Sigmoid colon (tissue), 4 donors: ENCODE measurements at regions not wholly inside any gene's neighbourhood (a gene's known extent, or its start where the extent isn't known, plus 50 kb on each side); places are given as distances from the start of the nearest gene placed in this dataset.

ENCODE experiments used
- CTCF ChIP-seq, 4 experiments: fragments of 450-650 bp in 3 of 4; fragments of 200-600 bp in 1 of 4; IDR thresholded peaks; one replicate each; pipeline ENCODE4 v1.5.1; 2016 to 2019; ENCODE audit warnings: antibody characterized with exemption in 4 of 4, mild to moderate bottlenecking in 3 of 4, moderate library complexity in 2 of 4
- EP300 ChIP-seq, 4 donors: sonication (generic); formaldehyde crosslinking; IDR thresholded peaks; one replicate each; pipeline ENCODE4 v1.6.1; 2017; ENCODE audit warnings: antibody characterized with exemption in 4 of 4
- POLR2A ChIP-seq, 2 donors: fragments of 450-650 bp; IDR thresholded peaks; one replicate each; pipeline ENCODE4 v1.6.1; 2016; ENCODE audit warnings: antibody characterized with exemption in 2 of 2, mild to moderate bottlenecking in 2 of 2, moderate library complexity in 2 of 2
- POLR2AphosphoS5 ChIP-seq, 4 donors: sonication (generic); formaldehyde crosslinking; IDR thresholded peaks; one replicate each; pipeline ENCODE4 v1.6.1; 2017; ENCODE audit warnings: antibody characterized with exemption in 4 of 4

GRCh38 chr2:105950521-105951383, 206.0 kb downstream of the NCK2 start:
- no peak for TF ChIP-seq POLR2A (IDR thresholded peaks at IDR 0.05)
- TF ChIP-seq CTCF (IDR thresholded peaks at IDR 0.05) = no peak
- no peak for TF ChIP-seq POLR2AphosphoS5 (IDR thresholded peaks at IDR 0.05)
- no peak for TF ChIP-seq EP300 (IDR thresholded peaks at IDR 0.05)
